ENCODE measurements at regions not wholly inside any gene's neighbourhood (a gene's known extent, or its start where the extent isn't known, plus 50 kb on each side); places are given as distances from the start of the nearest gene placed in this dataset.
"Not testable (repeated sequence)": the region's sequence is repeated elsewhere in the genome, so short reads cannot be mapped to it uniquely, and the experiment has no call there.

- in situ Hi-C loops (cut with HindIII; ENCODE audit: low pct_unique_long_range_greater_than_20kb, low sequenced_read_pairs): not testable (repeated sequence)
These were observed 534.6 kb downstream of the KCNJ18 start for GRCh38 chr17:22226932-22227331.

DNA sequence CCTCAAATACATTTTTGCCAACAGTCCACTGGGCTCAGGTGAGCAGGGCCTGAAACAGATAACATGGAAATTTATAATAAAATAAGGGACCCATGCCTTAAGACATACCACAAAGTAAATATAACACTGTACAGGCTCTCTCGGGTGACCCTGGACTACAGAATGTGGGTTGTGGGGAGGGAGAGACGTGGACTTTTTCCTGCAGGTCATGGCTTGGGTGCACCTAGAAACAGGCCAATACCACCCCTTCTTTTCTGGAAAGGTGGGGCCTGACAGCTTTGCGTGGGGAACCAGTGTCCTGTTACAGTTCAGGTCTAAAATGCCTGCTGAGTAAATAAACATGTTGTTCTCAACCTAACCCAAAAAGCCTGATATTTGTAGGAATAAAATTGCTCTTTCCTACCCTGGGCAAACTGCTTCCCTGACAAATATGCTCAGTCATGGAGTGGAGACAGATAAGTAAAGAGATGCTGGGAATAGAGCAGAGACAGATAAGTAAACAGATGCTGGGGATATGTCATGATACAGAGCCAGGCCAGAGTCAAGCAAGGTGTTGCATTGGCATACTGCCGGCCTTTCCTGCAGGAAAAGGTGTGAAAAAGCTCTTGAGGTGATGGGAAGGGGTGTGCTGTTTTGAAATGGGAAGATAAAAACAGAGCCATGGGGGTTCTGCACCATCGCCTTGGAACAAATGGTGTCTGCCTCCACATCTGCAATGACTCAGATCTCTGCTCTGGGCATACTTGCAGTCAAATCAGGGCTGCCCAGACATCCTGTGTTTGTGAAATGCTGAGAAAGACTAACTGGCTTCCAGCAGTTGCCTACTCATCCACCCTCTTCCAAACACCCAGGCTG, 535.6 kb downstream of the KCNJ18 start:
- in situ Hi-C loops (cut with HindIII; ENCODE audit: low pct_unique_long_range_greater_than_20kb, low sequenced_read_pairs): not testable (repeated sequence)

More at GRCh38 chr17:22226932-22227331, 534.6 kb downstream of the KCNJ18 start:
- DNase-seq (ENCODE audit: low read depth): not testable (repeated sequence)

DNA sequence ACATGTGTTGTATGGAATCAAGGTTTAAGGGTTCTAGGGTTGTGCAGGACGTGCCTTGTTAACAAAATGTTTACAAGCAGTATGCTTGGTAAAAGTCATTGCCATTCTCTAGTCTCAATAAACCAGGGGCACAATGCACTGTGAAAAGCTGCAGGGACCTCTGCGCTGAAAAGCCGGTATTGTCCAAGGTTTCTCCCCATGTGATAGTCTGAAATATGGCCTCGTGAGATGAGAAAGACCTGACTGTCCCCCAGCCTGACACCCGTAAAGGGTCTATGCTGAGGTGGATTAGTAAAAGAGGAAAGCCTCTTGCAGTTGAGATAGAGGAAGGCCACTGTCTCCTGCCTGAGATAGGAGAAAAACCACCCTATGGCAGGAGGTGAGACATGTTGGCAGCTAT, 537.5 kb downstream of the KCNJ18 start:
- DNase-seq (ENCODE audit: low read depth); in situ Hi-C loops (cut with HindIII; ENCODE audit: low pct_unique_long_range_greater_than_20kb, low sequenced_read_pairs): not testable (repeated sequence)

More for the DNA sequence above, 535.6 kb downstream of the KCNJ18 start:
- peak; percentile 44 for DNase-seq (ENCODE audit: low read depth)

DNA sequence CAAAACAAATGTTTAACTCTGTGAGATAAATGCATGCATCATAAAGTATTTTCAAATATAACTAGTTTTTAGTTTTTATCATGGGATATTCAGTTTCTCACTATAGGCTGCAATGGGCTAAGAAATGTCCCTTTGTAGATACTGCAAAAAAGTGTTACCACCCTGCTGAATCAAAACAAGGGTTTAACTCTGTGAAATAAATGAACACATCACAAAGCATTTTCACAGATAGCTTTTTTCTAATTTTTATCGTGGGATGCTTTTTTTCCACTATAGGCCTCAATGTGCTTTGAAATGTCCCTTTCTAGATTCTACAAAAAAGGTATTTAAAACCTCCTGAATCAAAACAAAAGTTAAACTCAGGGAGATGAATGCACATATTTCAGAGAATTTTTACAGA, 541.1 kb downstream of the KCNJ18 start:
- in situ Hi-C loops (cut with HindIII; ENCODE audit: low pct_unique_long_range_greater_than_20kb, low sequenced_read_pairs): no loop called here
- DNase-seq (ENCODE audit: low read depth): no peak

- no peak for DNase-seq (ENCODE audit: low read depth)
- in situ Hi-C loops (cut with HindIII; ENCODE audit: low pct_unique_long_range_greater_than_20kb, low sequenced_read_pairs): no loop called here
These were observed 550.1 kb downstream of the KCNJ18 start for GRCh38 chr17:22242472-22242871.

DNA sequence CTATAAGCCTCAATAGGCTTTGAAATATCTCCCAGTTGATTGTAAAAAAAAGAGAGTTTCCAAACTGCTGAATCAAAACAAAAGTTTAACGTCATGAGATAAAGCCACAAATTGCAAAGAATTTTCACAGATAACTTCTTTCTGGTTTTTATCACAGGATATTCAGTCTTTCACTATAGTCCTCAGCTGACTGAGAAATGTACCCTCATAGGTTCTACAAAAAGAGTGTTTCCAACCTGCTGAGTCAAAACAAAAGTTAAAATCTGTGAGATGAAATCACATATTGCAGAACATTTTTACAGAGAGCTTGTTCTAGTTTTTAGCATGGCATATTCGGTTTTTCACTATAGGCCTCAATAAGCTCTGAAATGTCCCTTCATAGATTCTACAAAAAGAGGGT, 559.2 kb downstream of the KCNJ18 start:
- in situ Hi-C loops (cut with HindIII; ENCODE audit: low pct_unique_long_range_greater_than_20kb, low sequenced_read_pairs): no loop called here
- no peak for DNase-seq (ENCODE audit: low read depth)

- in situ Hi-C loops (cut with HindIII; ENCODE audit: low pct_unique_long_range_greater_than_20kb, low sequenced_read_pairs): no loop called here
- DNase-seq (ENCODE audit: low read depth): no peak
These were observed 560.7 kb downstream of the KCNJ18 start for GRCh38 chr17:22253007-22253406.

- in situ Hi-C loops (cut with HindIII; ENCODE audit: low pct_unique_long_range_greater_than_20kb, low sequenced_read_pairs): no loop called here
- no peak for DNase-seq (ENCODE audit: low read depth)
These were observed 573.5 kb downstream of the KCNJ18 start for GRCh38 chr17:22265807-22266206.

- in situ Hi-C loops (cut with HindIII; ENCODE audit: low pct_unique_long_range_greater_than_20kb, low sequenced_read_pairs): no loop called here
- no peak for DNase-seq (ENCODE audit: low read depth)
These were observed 573.9 kb downstream of the KCNJ18 start for GRCh38 chr17:22266231-22266630.

DNA sequence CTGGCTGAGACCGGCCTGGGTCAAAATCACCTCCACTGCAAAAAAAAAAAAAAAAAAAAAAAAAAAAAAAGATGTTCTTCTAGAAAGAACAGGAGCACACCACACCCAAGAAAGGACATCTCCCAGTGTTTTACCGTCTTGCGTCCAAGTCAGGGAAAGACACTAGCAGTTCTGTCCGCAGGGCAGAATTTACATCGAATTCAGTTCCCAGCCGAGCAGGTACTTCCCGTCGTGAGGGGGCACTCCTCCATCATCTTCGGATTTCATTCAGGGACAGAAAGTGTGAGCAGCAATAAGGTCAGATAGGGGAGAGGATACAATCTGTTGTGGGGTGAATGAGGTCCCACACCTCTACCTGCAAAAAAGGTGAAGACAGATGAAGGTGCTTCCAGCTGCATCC, 574.7 kb downstream of the KCNJ18 start:
- in situ Hi-C loops (cut with HindIII; ENCODE audit: low pct_unique_long_range_greater_than_20kb, low sequenced_read_pairs): no loop called here
- DNase-seq (ENCODE audit: low read depth): no peak

- in situ Hi-C loops (cut with HindIII; ENCODE audit: low pct_unique_long_range_greater_than_20kb, low sequenced_read_pairs): no loop called here
- DNase-seq (ENCODE audit: low read depth): no peak
These were observed 576.0 kb downstream of the KCNJ18 start for GRCh38 chr17:22268214-22268911.

- DNase-seq (ENCODE audit: low read depth): no peak
- in situ Hi-C loops (cut with HindIII; ENCODE audit: low pct_unique_long_range_greater_than_20kb, low sequenced_read_pairs): no loop called here
These were observed 576.5 kb downstream of the KCNJ18 start for GRCh38 chr17:22268912-22269220.

DNA sequence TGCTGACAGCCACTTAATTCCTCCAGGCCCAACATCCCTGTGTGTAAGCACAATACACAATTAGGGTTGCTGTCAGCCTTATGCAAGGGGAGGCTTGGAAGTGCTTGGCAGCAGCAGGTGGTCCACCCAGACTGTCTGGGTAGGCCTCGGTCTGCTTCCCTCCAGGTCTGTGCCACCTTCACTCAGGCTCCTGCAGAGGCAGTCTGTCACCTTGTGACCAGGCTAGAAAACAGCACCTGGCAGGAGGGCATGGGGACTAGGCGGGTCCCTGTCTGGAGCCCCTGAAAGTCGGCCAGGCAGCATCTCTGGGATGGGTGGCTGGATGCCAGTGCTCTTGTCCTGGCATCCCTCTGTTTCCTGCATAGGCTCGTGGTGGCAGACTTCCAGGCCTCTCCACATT, 578.1 kb downstream of the KCNJ18 start:
- in situ Hi-C loops (cut with HindIII; ENCODE audit: low pct_unique_long_range_greater_than_20kb, low sequenced_read_pairs): no loop called here
- DNase-seq (ENCODE audit: low read depth): no peak

DNA sequence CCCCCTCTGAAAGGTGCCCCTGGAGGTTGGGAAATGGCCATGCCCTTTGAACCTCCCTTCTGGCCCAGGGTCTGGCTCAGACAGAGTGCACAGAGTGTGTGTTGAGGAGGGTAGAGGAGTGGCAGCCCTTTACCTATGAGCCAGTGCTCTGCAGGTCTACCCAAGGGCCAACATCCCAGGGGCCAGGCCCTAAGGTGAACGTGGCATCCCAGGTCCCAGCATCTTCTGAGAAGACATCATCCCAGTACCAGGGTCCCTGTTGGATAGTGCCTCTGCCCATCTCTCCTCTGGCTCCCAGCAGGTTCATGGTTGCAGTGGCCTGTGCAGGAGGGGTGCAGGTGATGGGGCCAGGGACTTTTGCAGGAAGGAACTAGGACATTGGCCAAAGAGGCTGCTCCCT, 578.5 kb downstream of the KCNJ18 start:
- in situ Hi-C loops (cut with HindIII; ENCODE audit: low pct_unique_long_range_greater_than_20kb, low sequenced_read_pairs); DNase-seq (ENCODE audit: low read depth): not testable (repeated sequence)

GRCh38 chr17:22272363-22273146, 580.2 kb downstream of the KCNJ18 start:
- in situ Hi-C loops (cut with HindIII; ENCODE audit: low pct_unique_long_range_greater_than_20kb, low sequenced_read_pairs): no loop called here
- no peak for DNase-seq (ENCODE audit: low read depth)

- DNase-seq (ENCODE audit: low read depth): no peak
- in situ Hi-C loops (cut with HindIII; ENCODE audit: low pct_unique_long_range_greater_than_20kb, low sequenced_read_pairs): no loop called here
These were observed 581.0 kb downstream of the KCNJ18 start for GRCh38 chr17:22273308-22273707.

DNA sequence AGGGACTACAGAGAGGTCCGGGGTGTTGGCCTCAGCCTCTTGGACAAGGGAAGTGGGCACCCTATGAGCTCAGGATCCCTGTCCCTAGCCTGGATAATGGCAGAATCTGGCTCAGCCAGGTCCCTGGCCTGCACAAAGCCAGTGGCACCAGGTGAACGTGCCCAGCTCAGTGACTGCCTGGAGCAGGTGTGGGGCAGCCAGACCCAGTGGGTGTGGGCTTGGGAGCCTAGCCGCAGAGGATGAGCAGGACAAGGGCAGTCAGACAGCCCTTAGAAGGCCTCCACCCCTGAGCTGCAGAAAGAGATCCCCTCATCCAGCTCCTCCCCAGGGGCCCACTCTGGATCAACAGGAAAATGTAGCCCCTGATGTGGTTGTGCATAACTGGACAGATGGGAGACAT, 585.3 kb downstream of the KCNJ18 start:
- in situ Hi-C loops (cut with HindIII; ENCODE audit: low pct_unique_long_range_greater_than_20kb, low sequenced_read_pairs): no loop called here
- DNase-seq (ENCODE audit: low read depth): no peak

- in situ Hi-C loops (cut with HindIII; ENCODE audit: low pct_unique_long_range_greater_than_20kb, low sequenced_read_pairs): no loop called here
- no peak for DNase-seq (ENCODE audit: low read depth)
These were observed 586.3 kb downstream of the KCNJ18 start for GRCh38 chr17:22278302-22279275.

All from Caki2 (cell line).